K562 (cell line): ENCODE measurements at regions not wholly inside any gene's neighbourhood (a gene's known extent, or its start where the extent isn't known, plus 50 kb on each side); places are given as distances from the start of the nearest gene placed in this dataset.

Experiments used
- ATAC-seq: fragments of 200-7000 bp; cut with Tn5 transposase; 3 replicates; pipeline ENCODE4 v1.9.1; 2020; ENCODE audit warnings: moderate library complexity
- BruUV-seq: library from RNA; stranded (reverse); fragments of 400-500 nt; replicated peaks from 2 replicates; lab custom pipeline; 2021; lab: Mats Ljungman, UMichigan
- CTCF ChIA-PET: fragments of 300-600 bp; formaldehyde crosslinking; extraction: SDS; loops from one replicate; lab custom pipeline; 2021; ENCODE audit warnings: low intra/inter-chr PET ratio; lab: Yijun Ruan, JAX
- POLR2A ChIA-PET: fragments of 300-600, 350-650 bp; sonication (Branson Sonifier 250); formaldehyde crosslinking; extraction: SDS; loops from one replicate; lab custom pipeline; 2021; ENCODE audit warnings: antibody characterized with exemption, inconsistent platforms; lab: Yijun Ruan, JAX
- DNase-seq, 4 experiments: peaks; one replicate each; pipeline versions ENCODE4 v3.0.0 to v3.0.0-alpha.2; 2011 to 2018; ENCODE audit warnings: low spot score in 3 of 4, mixed read lengths in 3 of 4; ENCODE audit errors: extremely low read depth in 1 of 4
- FAIRE-seq: peaks from 2 replicates; lab custom pipeline; 2011; peaks lifted over from hg19 to GRCh38; lab: Jason Lieb, UNC
- H2AFZ ChIP-seq: 2 replicates; pipeline ENCODE4 v1.6.0; 2011; ENCODE audit warnings: low read depth, low read length, control low read depth, inconsistent platforms
- H3K27ac ChIP-seq: fragments of 200-600 bp; 3 replicates; pipeline ENCODE4 v1.8.0; 2011; ENCODE audit warnings: low read depth, mild to moderate bottlenecking, control low read depth, inconsistent platforms, low read length, moderate library complexity, mixed read lengths; ENCODE audit errors: extremely low read depth
- H3K27me3 ChIP-seq, 2 experiments: fragments of 300-600 bp in 1 of 2; 2 replicates in 1 of 2; 3 replicates in 1 of 2; pipeline versions ENCODE4 v1.6.0 to v1.8.0; 2011; ENCODE audit warnings: inconsistent platforms in 2 of 2, low read length in 2 of 2, mild to moderate bottlenecking in 1 of 2, mixed read lengths in 1 of 2, moderate library complexity in 1 of 2; ENCODE audit not compliant: control insufficient read depth in 2 of 2, insufficient read depth in 2 of 2
- H3K36me3 ChIP-seq: fragments of 300-600 bp; 3 replicates; pipeline ENCODE4 v1.8.0; 2011; ENCODE audit warnings: mild to moderate bottlenecking, low read length, inconsistent platforms; ENCODE audit not compliant: control insufficient read depth, insufficient read depth
- H3K4me1 ChIP-seq, 2 experiments: fragments of 200-600 bp in 1 of 2; replicated peaks in 1 of 2; 2 replicates in 1 of 2; 3 replicates in 1 of 2; pipeline versions ENCODE4 v1.5.1 to v1.8.0; 2011; ENCODE audit warnings: inconsistent platforms in 2 of 2, low read length in 2 of 2, mild to moderate bottlenecking in 1 of 2, mixed read lengths in 1 of 2, moderate library complexity in 1 of 2; ENCODE audit not compliant: control insufficient read depth in 2 of 2, insufficient read depth in 2 of 2
- H3K4me2 ChIP-seq: 2 replicates; pipeline ENCODE4 v1.6.1; 2011; ENCODE audit warnings: low read length, control low read depth, inconsistent platforms, mixed read lengths; ENCODE audit not compliant: insufficient read depth
- H3K4me3 ChIP-seq: fragments of 200-600 bp; sonication (generic), shearing (Covaris generic); 2 replicates; pipeline ENCODE4 v1.5.1; 2016; ENCODE audit warnings: control low read depth, inconsistent platforms
- H3K79me2 ChIP-seq: fragments of 200-600 bp; 3 replicates; pipeline ENCODE4 v1.8.0; 2011; ENCODE audit warnings: low read length, inconsistent platforms; ENCODE audit not compliant: control insufficient read depth, insufficient read depth
- H3K9ac ChIP-seq, 2 experiments: 2 replicates each; pipeline versions ENCODE4 v1.6.0 to v1.6.1; 2011; ENCODE audit warnings: low read depth in 2 of 2, low read length in 2 of 2, control low read depth in 1 of 2, inconsistent platforms in 1 of 2, mild to moderate bottlenecking in 1 of 2, mixed read lengths in 1 of 2; ENCODE audit not compliant: insufficient read depth in 1 of 2
- H3K9me1 ChIP-seq: one replicate; pipeline ENCODE4 v1.6.0; 2011; ENCODE audit warnings: inconsistent platforms, mild to moderate bottlenecking, low read length, moderate library complexity; ENCODE audit not compliant: control insufficient read depth, insufficient read depth
- H3K9me3 ChIP-seq: replicated peaks from 2 replicates; pipeline ENCODE4 v1.5.1; 2011; ENCODE audit warnings: low read depth, low read length, inconsistent platforms; ENCODE audit not compliant: control insufficient read depth, insufficient read depth
- H4K20me1 ChIP-seq: replicated peaks from 2 replicates; pipeline ENCODE4 v1.6.1; 2011; ENCODE audit warnings: low read length, inconsistent platforms, mixed read lengths; ENCODE audit not compliant: control insufficient read depth, insufficient read depth
- ATF1 ChIP-seq, 2 experiments: fragments of 450-650 bp in 1 of 2; IDR thresholded peaks; 2 replicates each; pipeline ENCODE4 v1.6.1; 2016; ENCODE audit warnings: missing compliant biosample characterization in 1 of 2, missing genetic modification characterization in 1 of 2
- BHLHE40 ChIP-seq: IDR thresholded peaks from 2 replicates; pipeline ENCODE4 v1.6.1; 2011; ENCODE audit warnings: low read length, improper control_type of control experiment
- ELF1 ChIP-seq: fragments of 200-800 bp; sonication (Bioruptor generic); IDR thresholded peaks from 2 replicates; pipeline ENCODE4 v1.6.1; 2016; ENCODE audit warnings: missing genetic modification characterization, missing compliant biosample characterization
- NBN ChIP-seq: fragments of 450-650 bp; IDR thresholded peaks from 2 replicates; pipeline ENCODE4 v1.6.1; 2016; ENCODE audit warnings: low read depth, mild to moderate bottlenecking
- NR2C2 ChIP-seq, 2 experiments: fragments of 200-800 bp in 1 of 2; sonication (Bioruptor generic) in 1 of 2; sonication (generic) in 1 of 2; formaldehyde crosslinking in 1 of 2; IDR thresholded peaks; 2 replicates each; pipeline versions ENCODE4 v1.6.1 to v1.8.0; 2016 to 2022; ENCODE audit warnings: mild to moderate bottlenecking in 1 of 2, missing compliant biosample characterization in 1 of 2, missing genetic modification characterization in 1 of 2, missing genetic modification reagents in 1 of 2
- RHOXF2B ChIP-seq: fragments of 250-450 bp; sonication (Bioruptor Pico); conservative IDR thresholded peaks from 2 replicates; pipeline ENCODE4 v1.5.1; 2021
- ZNF57 ChIP-seq: fragments of 450-650 bp; formaldehyde crosslinking; IDR thresholded peaks from 2 replicates; pipeline ENCODE4 v1.4.0; 2020; ENCODE audit warnings: mild to moderate bottlenecking, moderate library complexity
- ZNF707 ChIP-seq: fragments of 250-450 bp; sonication (Bioruptor Pico); conservative IDR thresholded peaks from 2 replicates; pipeline ENCODE4 v1.8.0; 2022; ENCODE audit warnings: inconsistent platforms, mild to moderate bottlenecking, moderate library complexity
- ZZZ3 ChIP-seq: fragments of 450-650 bp; IDR thresholded peaks from 2 replicates; pipeline ENCODE4 v1.6.1; 2016; ENCODE audit warnings: antibody characterized with exemption, mild to moderate bottlenecking, moderate library complexity
- WGBS: fragments of 100-300 bp; shearing (Covaris generic); methylation state at CpG from one replicate; pipeline ENCODE4 v1.1.6; 2016; ENCODE audit warnings: low coverage, mixed read lengths; ENCODE audit not compliant: insufficient coverage; ENCODE audit errors: missing lambda C conversion rate; 5-methylcytosine and 5-hydroxymethylcytosine counted together
- in situ Hi-C: fragments of 300-500 bp; cut with MboI; formaldehyde crosslinking; loops from 4 replicates; pipeline ENCODE4 v1.15.0; 2018; ENCODE audit warnings: inconsistent platforms, mixed read lengths
- intact Hi-C: fragments of 100-400 bp; cut with micrococcal nuclease; formaldehyde crosslinking; loops from 2 replicates; pipeline ENCODE4 v1.14.2; 2022
- TF ChIP-seq, protein P1 (sequence below): fragments of 450-650 bp; formaldehyde crosslinking; IDR thresholded peaks from 2 replicates; pipeline ENCODE4 v1.4.0; 2020; ENCODE audit warnings: mild to moderate bottlenecking

DNA sequence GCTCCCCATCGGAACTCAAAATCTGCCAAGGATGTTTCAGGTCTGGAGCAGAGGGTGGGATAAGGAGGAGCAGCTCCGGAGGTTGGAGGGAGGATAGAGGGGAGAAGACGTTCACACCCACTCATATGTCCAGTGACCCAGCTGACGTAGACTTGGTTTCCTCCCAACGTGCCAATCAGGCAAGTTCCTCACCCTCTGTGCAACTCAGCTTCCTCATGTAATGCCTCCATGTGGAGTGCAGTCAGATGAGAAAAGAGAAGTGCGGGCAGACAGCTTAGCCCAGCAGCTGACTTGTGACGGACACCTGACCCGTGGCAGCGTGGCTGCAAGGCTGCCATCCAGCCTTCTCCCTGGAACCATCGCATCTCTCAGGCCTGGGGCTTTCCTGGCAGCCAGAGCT, 86.8 kb downstream of the NPTX2 start:
- Histone ChIP-seq H3K27ac (no peak overlapping the region), H3K79me2 (no peaks in the 10 kb centered on the region), H3K9ac (no peak overlapping the region), H3K9me1 (no peaks in the 10 kb centered on the region), H3K4me1 (no peaks in the 10 kb centered on the region), H3K4me2 (no peak overlapping the region), H4K20me1 (no peaks in the 10 kb centered on the region), H3K36me3 (no peaks in the 10 kb centered on the region), H3K9me3 (no peaks in the 10 kb centered on the region; the same call in 1 of the 2 replicates), H3K4me3 (no peak overlapping the region), H3K27me3 (peaks cover 23 to 49% of the 10 kb centered on the region in 2 experiments), H2AFZ (no peak overlapping the region)
- ATAC-seq (no peak), FAIRE-seq (no peak), DNase-seq (no peak)
- POLR2A ChIA-PET: no interaction called here
- intact Hi-C loops (no loop called here), in situ Hi-C loops (no loop called here)
- no TSS peak for BruUV-seq
- under 1% methylated on average over 10 of the region's 10 CpGs for WGBS
- CTCF ChIA-PET: no interaction called here
- TF ChIP-seq ZZZ3: no peak
- no peak for TF ChIP-seq BHLHE40
- TF ChIP-seq ZNF707 (CRISPR knock-in tag): no peak
- TF ChIP-seq NBN: no peak
- TF ChIP-seq RHOXF2B (CRISPR knock-in tag): no peak
- no peak for TF ChIP-seq ATF1 (CRISPR knock-in tag; IDR thresholded peaks at IDR 0.05)
- TF ChIP-seq ATF1 (tag; IDR thresholded peaks at IDR 0.05): no peak
- TF ChIP-seq, protein P1, sequence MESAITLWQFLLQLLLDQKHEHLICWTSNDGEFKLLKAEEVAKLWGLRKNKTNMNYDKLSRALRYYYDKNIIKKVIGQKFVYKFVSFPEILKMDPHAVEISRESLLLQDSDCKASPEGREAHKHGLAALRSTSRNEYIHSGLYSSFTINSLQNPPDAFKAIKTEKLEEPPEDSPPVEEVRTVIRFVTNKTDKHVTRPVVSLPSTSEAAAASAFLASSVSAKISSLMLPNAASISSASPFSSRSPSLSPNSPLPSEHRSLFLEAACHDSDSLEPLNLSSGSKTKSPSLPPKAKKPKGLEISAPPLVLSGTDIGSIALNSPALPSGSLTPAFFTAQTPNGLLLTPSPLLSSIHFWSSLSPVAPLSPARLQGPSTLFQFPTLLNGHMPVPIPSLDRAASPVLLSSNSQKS: no peak
- TF ChIP-seq NR2C2 (CRISPR knock-in tag; IDR thresholded peaks at IDR 0.05): no peak
- TF ChIP-seq NR2C2 (tag; IDR thresholded peaks at IDR 0.05): no peak
- TF ChIP-seq ZNF57 (CRISPR knock-in tag): no peak
- no peak for TF ChIP-seq ELF1 (tag)
